ENCODE measurements at regions not wholly inside any gene's neighbourhood (a gene's known extent, or its start where the extent isn't known, plus 50 kb on each side); places are given as distances from the start of the nearest gene placed in this dataset.
"Not testable (repeated sequence)": the region's sequence is repeated elsewhere in the genome, so short reads cannot be mapped to it uniquely, and the experiment has no call there.

DNA sequence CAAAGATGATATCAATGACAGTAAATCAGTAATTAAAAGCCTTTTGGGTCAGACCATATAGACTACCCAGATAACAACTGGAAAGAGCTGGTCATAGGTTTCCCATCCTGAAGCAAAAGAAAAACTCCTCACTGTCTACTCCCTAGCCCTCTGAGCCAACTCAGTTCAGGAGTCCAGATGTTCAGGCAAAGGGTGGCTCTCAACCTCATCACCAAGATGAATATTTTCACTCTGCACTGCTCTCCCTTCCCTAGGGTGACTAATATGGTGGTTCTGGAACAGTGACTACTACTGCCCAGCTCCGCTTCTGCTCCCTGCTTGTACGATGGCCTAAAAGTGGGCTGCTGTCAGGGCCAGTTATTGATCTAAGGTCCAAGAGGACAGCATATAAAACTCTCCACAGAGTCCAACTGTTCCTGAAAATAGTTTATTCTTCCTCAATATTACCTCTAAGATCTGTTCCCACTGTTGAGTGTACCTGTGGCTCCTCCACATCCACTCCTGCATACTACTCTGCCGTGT is 263.4 kb upstream of the SLC30A5 start:
- DNase-seq: no peak

DNA sequence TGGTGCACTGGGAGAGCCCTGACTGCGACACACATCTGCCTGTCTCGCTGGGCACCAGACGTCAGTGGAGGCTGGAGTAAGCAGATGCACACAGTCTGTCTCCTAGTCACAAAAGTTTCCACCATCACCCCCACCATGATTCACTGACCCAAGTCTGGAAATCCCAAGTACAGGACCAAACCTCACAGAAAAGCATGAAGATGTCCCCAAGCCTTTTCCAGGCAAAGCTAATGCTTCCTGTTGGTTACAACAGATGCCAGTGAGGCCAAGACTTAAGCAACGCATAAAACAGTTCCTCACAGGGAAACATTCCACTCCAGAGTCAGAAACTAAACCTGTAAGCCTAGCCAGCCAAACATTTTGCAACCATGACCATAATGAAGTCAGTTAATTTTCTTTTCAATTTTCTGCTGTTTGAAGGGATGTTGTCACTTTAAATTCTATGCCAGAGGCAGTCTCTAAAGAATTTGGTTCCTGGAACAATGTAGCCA is 259.3 kb upstream of the SLC30A5 start:
- DNase-seq: peak; percentile 57

DNA sequence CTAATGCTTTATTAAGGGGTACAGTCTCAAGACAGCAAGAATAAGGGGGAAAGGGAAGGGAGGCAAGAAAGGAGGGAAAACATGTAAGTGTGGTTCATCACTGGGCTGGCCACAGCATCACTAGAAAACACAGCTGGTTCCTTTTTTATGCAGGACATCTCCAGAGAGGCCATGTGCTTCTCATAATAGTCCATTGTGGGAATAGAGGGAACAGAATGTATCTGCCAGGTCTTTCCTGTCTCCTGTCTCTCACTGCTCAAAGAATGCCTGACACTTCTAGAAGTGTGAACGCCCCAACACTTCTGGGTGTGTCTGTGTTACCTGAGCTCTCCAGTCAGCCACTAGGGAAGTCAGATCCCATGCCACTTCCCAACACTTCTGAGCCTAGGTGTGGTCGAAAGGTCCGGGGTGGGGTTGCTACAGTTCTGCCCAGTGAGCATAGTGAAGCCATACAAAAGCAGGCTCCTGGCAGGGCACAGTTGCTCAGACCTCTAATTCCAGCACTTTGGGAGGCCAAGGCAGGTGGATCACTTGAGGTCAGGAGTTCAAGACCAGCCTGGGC is 255.6 kb upstream of the SLC30A5 start:
- no peak for DNase-seq

DNA sequence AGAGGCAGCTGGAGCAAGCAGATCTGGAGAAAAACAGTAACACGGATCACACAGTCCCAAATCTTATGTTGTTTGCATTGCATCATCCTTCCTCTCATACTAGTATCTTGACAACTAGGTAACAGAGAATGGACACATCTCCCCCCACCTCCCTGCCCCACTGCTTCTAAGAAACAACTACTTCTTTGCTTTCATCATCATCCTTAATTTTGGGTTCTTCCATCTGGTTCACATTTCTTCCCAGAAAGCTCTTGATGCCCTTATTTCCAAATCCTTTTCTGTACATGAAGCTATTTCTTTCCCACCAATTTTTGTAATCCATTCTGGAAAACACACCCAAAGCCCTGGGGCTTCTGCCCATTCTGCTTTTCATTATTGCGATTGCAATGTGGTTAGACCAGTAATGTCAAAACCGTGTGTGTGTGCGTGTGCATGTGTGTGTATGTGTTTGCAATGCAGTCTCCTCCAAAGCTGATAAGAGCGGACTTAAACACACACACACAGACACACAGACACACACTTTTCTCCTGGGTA is 254.7 kb upstream of the SLC30A5 start:
- peak; percentile 88 for DNase-seq

DNA sequence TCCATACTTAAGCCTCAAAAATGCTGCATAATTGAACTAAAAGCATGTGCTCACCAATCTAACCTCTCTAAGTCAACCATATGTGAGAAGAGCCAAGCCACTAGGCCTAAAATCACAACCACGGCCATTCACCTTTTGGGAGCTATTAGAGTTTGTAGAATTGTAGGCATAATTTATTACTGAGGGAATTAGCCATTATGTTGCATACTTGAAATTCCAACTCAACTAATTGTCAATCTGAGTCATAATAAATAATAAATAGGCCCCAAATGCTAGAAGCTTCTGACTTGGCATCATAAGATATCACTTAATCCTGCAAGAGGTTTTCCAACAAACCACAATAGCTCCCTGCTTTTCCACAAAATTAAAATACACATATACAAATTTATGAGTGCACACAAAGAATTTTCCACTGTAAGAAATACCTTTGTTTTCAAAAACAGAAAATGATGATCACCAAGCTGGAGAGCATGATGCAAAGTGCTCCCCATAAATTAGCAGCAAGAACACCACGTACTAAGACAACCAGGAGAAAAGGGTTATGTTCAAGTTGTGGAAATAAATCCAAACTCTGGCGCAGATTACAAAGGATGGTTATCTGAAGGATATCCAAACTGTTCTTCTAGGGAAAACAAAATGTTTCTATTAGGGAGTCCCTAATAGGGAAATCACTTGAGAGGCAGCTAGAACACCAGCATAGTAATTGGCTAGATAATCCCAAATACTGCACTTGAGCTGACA is 250.0 kb upstream of the SLC30A5 start:
- DNase-seq: peak; percentile 73

DNA sequence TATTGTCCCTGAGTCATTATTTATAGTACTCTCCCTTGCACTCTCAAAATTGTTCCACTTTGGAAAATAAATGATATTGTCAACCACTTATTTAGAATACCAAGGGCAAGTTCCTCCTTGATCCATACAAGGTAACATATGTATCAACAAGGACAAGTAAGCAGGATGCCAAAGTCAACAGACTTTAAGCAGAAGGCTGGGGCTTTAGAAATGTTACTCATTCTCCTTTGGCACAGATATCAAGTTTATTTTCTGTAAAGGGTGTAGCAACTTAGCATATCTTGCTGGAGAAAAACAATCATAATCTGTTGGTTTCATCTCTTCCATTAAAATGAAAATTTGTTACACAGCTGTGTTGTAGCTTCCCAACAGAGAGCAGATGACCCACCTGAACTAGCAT is 248.7 kb upstream of the SLC30A5 start:
- DNase-seq: peak; percentile 14

DNA sequence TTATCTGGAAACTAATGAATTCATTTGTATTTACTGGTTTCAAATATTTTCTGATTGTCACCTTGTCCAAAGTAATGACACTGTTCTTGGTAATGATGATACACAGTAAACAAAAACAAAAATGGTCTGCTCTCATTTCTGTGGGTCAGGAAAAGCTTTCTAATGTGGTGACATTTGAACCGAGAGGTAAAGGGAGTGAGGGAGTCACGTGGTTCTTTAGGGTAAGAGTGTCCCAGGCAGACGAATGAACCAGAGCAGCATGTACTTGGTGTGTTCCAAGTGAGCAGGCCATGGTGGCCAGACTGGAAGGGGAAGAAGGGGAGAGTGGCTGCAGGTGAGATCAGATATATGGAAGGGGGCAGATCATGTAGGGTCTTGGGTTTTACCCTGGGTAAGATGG is 247.0 kb upstream of the SLC30A5 start:
- DNase-seq: no peak

DNA sequence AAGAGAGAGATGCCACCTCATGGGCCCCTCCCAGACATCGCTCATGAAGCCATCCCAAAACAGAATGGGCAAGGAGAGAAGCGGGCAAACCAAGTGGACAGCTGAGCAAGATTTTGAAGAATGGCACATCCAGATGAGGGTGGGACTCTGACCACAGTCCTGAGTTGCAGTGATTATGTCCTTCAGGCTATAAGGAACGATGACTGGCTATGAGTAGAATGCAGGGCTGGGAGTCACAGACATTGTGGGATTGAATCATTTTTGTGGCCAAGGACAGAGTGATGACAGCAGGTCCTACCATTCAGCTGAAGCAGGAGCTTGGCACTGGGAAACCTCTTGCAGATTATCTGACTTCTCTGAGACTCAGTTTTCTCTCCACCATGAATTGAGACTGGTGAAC is 245.7 kb upstream of the SLC30A5 start:
- DNase-seq: peak; percentile 68

DNA sequence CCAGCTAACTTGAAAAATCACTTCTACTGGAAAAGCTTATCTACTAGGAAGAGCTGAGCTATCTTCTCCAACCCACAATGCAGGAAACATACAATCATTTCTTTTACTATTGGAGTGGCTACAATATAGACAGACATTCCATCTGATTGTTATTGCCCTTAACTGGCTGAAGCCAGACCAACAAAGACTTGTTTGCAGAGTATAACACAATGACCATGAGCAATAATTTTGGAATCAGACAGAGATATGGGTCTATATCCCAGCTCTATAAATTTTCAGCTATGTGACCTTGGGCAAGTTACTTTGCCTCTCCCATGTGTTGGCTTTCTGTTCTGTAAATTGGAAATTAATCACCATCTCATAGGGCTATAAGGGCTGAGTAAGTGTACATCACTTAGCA is 244.7 kb upstream of the SLC30A5 start:
- DNase-seq: no peak

DNA sequence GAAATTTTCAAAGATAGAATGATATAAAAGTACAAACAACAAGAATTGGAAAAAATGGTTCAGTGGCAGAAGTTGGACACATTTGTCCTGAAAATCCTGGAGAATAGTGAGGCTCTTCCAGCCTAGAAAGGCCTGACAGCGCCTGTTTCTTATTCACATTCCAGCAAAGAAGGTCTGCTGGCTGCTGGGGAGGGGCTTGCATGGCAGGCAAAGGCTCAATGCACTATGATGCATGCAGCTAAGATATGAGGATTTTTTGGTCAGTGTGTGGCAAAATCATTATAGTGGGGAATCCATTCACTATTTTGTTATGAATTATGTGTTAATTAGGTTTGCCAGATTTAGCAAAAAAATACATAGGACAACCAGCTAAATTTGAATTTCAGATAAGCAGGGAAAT is 243.9 kb upstream of the SLC30A5 start:
- peak; percentile 8 for DNase-seq

DNA sequence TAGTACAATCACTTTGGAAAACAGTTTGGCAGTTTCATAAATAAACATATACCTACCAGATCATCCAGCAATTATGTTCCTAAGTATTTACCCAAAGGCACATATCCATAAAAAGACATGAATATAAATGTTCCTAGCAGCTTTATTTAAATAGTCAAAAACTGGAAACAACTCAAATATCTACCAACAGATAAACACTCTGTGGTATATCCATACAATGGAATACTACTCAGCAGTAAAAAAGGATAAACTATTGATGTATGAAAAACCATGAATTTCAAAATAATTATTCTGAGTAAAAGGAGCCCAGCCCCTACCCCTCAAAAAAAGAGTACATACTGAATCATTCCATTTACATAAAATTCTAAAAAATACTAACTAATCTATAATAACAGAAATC is 232.7 kb upstream of the SLC30A5 start:
- DNase-seq: no peak

DNA sequence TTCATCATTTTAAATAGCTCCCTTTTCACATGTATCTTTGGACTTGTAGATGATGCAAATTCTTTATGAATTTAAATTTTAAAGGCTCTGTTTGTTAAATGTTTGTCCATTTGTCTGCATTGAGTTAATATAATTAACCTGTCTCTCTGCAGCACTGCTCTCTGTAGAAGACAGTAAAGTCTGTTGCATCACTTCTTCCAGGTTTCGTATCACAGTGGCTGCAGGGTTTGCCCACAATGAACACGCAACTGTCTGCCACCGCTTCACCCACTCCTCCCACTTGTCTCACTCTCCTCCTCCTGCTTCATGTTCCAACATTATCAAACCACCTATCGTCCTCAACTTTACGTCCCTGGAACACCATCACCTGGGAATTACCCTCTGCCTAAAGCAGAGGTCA is 231.3 kb upstream of the SLC30A5 start:
- no peak for DNase-seq

DNA sequence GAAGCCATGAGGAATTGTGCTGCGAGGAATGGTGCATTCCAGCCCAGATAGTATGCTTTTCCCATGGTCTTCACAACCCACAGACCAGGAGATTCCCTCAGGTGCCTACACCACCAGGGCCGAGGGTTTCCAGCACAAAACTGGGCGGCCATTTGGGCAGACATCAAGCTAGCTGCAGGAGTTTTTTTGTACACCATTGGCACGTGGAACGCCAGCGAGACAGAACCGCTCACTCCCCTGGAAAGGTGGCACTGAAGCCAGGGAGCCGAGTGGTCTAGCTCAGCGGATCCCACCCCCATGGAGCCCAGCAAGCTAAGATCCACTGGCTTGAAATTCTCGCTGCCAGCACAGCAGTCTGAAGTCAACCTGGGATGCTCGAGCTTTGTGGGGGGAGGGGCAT is 228.6 kb upstream of the SLC30A5 start:
- DNase-seq: not testable (repeated sequence)

DNA sequence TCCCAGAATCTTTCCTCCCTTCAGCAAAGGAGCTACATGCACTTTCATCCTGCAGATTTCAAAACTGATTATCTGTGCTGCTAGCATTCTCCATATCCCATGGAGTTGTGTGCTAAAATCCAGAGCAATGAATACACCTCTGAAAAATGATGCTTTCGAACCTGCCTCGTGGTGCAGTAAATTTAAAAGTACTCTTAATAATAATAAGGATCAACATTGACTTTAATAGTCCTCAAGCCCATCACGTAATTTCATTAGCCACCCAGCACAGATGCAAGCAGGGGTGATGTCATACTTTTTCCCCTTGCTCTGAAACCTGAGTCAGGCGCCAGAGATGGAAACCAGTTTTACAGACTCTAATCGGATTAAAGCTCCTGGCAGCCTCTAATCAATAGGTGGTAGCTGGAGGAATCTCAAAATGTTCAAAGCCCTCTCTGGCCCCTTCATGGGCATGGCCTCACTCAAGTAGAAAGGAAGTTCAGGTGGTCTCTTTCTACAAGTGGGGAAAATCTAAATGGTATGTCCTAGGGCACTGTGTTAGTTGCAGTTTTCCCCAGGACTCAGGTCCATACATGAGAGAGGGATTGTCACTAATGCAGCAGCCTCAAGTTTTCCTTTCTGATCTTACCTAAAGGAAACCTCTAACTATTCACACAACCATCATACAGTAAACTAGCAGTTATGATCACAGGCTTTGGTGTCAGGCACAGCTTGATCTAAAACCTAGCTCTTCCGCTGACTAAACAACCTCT is 221.6 kb upstream of the SLC30A5 start:
- DNase-seq: peak; percentile 14

DNA sequence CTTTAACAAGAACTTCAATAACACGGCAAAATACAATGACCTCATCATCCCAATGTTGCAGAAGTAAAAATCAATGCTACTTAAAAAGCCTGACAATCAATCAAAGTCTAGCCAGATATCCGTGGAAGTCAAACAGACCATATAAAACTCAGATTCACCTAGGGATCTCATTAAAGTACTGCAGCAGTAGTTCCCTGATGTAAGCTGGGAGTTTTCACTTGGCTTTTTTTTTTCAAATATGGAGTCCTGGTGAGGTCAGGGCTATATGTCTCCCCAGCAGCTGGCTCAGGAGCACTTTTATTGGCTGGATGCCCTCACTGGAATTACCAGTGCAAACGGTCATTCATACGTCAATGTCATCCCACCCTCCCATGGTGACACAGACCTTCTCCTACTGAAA is 220.6 kb upstream of the SLC30A5 start:
- no peak for DNase-seq

DNA sequence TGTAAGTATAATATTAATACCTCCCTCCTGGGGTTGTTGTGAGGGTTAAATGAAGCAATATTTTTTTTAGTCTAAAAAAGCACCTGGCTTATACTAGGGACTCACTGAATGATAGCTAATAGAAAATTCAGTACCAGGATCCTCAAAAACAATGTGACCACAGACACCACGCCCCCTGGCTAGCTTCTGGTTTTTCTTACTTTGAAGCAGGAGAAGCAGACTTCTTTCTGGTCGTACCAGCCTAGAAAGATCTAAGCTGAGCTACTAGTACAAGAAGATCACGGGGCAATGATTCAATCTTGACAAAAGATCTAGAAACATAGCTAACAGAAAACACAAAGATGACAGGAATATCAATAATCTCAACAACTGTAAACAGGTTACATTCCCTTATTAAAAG is 218.5 kb upstream of the SLC30A5 start:
- no peak for DNase-seq

DNA sequence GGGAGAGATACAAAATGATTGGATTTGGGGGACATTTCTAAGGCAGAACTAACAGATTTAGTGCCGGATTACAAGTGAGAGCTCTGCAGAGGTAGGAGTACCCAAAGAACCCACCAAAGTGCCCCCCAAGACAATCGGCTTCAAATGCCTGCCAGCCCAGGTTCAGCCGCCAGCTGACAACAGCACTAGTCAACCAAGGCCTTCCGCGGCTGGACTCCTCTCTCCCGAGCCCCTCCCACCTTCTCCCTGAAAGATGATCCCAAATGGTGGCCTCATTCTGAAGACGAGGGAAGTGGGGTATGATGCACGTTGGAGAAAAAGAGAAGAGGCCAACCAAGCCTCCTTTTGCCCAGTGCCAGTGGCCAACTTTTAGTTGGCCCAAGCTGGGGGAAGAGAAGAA is 210.4 kb upstream of the SLC30A5 start:
- no peak for DNase-seq

DNA sequence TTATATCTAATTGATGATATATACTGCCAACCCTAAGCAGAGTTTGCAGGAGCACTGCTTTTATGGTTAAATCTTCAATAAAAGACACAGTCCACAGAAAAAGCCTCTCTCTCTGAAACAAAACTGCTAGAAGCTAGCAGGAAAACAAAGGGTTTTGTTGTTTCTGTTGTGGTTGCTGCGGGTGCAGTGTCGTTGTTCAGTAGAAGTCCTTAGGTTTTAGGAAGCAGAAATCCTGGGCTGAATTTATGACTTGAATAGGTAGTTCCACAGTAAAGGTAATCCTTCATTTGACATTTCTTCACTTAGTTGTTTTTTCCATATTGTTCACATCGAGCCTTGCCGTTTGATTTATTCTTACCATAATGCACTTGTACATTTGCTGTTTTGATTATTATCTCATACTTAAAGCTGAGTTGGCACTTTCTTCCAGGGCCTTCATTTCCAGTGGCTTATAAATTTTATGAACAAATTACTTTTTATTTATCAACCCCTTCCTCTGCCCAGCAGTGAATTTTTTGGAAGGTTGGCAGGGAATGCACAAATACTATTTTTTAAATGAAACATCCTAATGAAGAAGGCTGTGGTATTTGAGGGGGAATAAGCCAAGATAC is 209.6 kb upstream of the SLC30A5 start:
- no peak for DNase-seq

DNA sequence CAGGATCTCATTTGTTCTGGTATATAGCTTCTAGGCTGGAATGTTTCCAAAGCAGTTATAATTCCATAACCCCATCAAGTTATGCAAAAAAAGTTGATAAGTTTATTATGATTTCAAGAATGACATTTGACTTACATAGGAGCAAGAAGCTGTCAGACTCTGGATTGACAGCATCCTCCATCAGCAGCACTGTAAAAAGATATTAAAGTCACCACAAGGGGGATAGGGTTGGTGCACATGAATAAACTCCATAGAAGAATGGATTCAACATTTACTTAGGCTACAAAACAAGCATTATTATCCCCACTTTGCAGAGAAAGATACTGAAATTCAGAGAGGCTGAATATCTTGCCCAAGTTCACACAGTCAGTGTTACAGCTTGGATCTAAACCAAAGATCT is 208.9 kb upstream of the SLC30A5 start:
- no peak for DNase-seq

DNA sequence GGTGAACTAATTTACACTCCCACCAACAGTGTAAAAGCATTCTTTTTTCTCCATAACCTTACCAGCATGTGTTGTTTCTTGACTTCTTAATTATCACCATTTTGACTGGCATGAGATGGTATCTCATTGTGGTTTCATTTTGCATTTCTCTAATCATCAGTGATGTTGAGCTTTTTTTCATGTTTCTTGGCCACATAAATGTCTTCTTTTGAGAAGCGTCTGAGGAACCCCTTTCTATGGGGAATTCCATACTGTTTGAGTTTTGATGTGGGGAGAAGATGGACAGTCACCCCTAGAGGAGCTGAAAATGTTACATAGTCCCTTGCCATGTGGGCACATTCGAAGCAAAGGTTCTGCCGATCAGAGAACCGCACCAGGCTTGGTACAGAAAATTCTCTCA is 207.0 kb upstream of the SLC30A5 start:
- no peak for DNase-seq

DNA sequence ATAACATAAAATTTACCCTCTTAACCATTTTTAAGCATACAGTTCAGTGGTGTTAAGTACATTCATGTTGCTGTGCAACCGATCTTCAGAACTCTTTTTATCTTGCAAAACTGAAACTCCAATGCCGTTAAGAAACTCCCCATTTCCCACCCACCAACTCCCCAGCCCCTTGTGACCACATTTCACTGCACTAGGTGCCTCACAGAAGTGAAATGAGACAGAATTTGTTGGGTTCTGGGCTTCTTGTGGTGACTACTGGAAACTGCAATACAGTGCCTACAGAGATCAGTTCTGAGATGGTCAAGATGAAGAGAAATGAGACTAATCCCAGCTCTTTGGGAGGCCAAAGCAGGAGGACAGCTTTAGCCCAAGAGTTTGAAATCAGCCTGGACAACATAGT is 202.1 kb upstream of the SLC30A5 start:
- DNase-seq: no peak

DNA sequence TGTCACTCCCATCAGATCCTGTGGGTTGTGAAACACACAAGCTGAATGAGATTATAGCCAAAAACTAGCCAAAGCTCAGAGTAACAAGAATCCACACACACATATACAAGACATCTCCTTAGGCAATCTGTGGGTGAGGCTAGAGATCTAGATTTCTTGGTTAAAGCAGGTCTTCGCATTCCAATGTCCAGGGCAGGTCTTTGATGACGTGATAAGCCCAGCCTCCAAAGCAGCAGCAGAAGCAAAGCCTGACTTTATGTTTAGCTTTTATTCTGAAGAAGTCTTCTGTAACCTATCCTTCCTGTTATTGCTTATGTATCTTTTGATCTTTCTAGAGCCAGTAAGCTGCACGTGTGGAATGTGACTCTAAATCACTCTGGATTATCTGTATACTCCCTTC is 199.1 kb upstream of the SLC30A5 start:
- no peak for DNase-seq

DNA sequence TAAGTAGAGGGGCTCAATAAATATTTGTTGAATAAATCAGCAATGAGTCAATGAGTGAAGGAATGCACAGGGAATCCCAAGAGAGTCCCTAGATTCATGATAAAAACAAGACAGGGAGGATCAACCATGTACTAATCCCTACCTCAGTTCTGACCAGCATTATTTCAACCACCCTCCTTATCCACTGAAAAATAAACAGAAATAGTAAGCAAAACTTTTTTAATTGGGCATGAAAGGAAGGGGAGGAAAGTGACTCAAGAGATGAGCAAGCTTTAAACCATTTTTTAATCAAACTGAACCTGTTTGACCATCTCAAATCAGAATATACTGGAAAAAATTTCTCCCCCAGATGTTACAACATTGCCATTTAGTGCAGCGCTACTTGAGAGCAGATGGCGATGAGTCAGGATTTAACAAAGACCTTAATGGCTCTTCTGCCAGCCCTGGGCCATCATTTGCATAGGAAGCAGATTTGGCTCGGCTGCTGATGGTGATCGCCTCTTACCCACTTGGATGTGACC is 194.8 kb upstream of the SLC30A5 start:
- DNase-seq: peak; percentile 89
